ENCODE measurements at regions not wholly inside any gene's neighbourhood (a gene's known extent, or its start where the extent isn't known, plus 50 kb on each side); places are given as distances from the start of the nearest gene placed in this dataset.

DNA sequence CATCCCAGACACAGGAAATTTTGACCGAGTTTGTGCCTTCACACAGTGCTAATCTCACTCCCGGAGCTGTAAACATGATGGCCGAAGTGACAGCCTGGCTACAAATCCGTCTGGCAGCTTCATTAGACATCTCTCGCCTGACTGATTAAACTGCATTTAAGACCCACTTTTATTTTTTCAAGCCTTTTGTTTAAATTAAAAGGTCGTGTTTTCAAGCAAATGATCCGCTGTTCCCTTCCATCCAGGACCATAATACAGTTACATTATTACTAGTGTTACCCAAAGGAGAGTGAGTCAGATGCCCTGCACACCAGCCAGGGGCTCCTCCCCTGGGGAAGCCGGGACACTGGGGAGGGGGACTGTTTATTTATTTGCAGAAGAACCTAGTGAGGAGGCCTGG, 200.2 kb downstream of the EXOC5 start:
- no peaks in the 10 kb centered on the region for H3K36me3 ChIP-seq
- no peak overlapping the region for H3K27ac ChIP-seq
- no peak overlapping the region for H3K4me3 ChIP-seq
- intact Hi-C loops (cut with DNase I), result no loop called here
- DNase-seq (ENCODE audit: low spot score in 2 of 2), result no peak
- TF ChIP-seq, protein P1, sequence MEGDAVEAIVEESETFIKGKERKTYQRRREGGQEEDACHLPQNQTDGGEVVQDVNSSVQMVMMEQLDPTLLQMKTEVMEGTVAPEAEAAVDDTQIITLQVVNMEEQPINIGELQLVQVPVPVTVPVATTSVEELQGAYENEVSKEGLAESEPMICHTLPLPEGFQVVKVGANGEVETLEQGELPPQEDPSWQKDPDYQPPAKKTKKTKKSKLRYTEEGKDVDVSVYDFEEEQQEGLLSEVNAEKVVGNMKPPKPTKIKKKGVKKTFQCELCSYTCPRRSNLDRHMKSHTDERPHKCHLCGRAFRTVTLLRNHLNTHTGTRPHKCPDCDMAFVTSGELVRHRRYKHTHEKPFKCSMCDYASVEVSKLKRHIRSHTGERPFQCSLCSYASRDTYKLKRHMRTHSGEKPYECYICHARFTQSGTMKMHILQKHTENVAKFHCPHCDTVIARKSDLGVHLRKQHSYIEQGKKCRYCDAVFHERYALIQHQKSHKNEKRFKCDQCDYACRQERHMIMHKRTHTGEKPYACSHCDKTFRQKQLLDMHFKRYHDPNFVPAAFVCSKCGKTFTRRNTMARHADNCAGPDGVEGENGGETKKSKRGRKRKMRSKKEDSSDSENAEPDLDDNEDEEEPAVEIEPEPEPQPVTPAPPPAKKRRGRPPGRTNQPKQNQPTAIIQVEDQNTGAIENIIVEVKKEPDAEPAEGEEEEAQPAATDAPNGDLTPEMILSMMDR (IDR thresholded peaks at IDR 0.05), result no peak
- no peaks in the 10 kb centered on the region for H3K4me1 ChIP-seq
- no peaks in the 10 kb centered on the region for H3K9me3 ChIP-seq
- no peaks in the 10 kb centered on the region for H3K27me3 ChIP-seq

DNA sequence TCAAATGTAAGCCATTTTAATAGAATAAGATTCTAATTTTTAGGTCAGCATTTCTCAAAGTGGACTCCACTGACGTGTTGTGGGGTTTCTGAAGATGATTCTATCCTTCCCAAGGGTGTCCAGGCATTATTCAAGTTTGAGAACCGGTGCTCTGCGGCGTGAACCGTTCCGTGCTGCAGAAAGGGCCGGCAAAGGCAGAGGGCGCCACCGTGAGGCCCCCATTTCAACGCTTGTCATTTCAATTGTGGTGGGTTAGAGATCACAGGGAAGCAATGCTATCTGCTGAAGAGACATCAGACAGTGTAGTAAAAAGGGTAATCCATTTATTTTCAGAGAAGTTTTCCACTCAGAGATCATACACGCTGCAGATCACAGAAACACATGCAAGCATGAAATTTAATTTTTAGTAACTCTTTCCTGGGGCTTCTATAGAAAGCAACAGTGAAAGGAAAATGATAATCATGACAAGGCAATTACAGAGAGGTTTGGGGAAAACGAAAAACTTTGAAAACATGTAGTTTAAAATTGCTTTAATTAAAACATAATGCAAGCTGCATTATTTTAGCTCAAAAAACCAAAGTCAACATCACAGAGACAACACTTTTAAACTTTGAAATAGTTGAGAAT, 201.7 kb downstream of the EXOC5 start:
- TF ChIP-seq, protein P1 (IDR thresholded peaks at IDR 0.05), result no peak
- Histone ChIP-seq H3K27me3 (no peaks in the 10 kb centered on the region), H3K4me3 (no peak overlapping the region), H3K36me3 (no peaks in the 10 kb centered on the region), H3K9me3 (no peaks in the 10 kb centered on the region), H3K4me1 (no peaks in the 10 kb centered on the region), H3K27ac (no peak overlapping the region)
- no peak for DNase-seq (ENCODE audit: low spot score in 2 of 2)
- intact Hi-C loops (cut with DNase I), result no loop called here

DNA sequence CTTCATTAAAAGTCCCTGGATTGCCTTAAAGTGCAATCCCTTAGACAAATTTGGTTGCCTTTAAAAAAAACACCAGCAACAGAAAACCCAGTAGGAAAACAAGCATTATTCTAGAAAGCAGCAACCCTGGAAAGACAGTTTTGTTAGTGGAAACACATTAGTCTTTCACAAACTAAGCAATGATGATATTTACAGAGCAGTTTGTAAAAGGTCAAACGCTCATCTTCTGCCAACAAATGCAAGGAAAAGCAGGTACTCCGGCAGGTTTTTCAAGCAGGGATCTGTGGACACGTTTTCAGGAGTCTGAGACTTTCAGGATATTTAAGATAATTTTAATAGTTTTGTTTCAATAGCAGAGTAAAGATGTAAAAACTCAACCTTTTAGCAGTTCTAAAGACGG, 202.2 kb downstream of the EXOC5 start:
- no peaks in the 10 kb centered on the region for H3K27me3 ChIP-seq
- intact Hi-C loops (cut with DNase I), result no loop called here
- H3K9me3 ChIP-seq, result no peaks in the 10 kb centered on the region
- no peaks in the 10 kb centered on the region for H3K4me1 ChIP-seq
- TF ChIP-seq, protein P1 (IDR thresholded peaks at IDR 0.05), result no peak
- no peak overlapping the region for H3K4me3 ChIP-seq
- no peaks in the 10 kb centered on the region for H3K36me3 ChIP-seq
- H3K27ac ChIP-seq, result no peak overlapping the region
- DNase-seq (ENCODE audit: low spot score in 2 of 2), result no peak

DNA sequence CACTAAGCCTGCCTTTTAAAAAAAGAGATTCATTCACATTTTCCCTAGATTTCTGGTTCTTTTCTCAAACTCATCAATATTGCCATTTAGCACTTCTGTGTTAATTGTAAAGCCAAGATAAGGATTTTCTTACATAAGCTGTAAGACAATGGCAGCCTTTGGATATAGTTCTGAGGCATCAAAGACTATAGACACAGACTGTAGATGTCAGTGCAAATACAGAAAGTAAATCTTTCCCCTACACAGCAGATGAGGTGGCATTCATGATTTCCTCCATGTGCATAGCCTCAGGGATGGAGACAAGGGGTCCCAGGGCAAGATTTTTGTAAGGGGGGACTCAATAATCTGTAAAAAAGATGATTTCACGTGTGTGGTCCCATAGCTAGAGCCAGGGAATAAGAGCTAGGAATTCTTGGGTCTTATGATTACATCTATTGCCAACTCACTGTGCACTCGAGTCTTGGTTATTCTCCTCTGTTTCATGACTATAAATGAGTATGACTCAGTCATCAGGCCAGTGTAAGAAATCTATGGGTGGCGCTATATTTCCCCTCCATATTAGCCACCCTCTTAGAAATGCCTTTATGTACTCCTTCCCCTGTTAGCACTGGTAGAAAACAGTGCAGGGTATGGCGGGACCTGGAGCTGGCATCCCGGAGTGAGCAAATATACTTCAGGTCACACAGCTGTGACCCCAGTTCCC, 207.5 kb downstream of the EXOC5 start:
- intact Hi-C loops (cut with DNase I), result no loop called here
- TF ChIP-seq, protein P1 (IDR thresholded peaks at IDR 0.05), result no peak

DNA sequence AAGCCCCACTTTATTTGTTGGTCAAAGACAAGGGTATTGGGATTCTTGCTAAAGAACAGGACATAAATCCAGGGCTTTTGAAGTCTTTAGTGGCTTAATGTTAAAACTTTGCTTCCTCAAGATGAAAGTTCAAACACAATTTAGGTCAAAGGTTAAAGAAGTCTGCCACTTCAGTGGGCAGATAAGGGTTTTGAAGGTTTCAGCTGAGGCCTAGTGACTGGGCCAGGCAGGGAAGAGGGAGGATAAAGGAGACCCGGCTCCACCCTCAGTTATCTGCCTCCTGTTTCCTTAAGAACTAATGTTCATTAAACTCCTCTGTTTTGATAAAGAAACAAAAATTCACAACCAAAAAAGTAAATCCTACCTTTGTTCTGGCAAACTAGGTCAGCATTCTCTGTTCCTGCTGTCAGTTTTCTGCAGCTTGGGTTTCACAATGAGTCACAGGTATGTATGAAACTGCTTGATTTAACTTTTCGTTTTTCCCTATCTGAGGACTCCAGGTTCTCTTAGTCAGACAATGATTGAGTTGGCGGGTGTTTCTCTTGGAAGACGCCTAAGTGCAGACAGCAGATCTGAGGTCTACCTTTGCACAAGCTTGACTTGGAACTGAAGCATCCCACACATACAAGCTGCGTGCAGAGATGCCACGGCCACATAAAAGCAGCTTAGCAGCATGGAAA, 208.3 kb downstream of the EXOC5 start:
- intact Hi-C loops (cut with DNase I), result no loop called here
- H3K27ac ChIP-seq, result no peak overlapping the region
- H3K4me1 ChIP-seq, result no peaks in the 10 kb centered on the region
- TF ChIP-seq, protein P1 (IDR thresholded peaks at IDR 0.05), result no peak
- no peaks in the 10 kb centered on the region for H3K36me3 ChIP-seq
- no peak for DNase-seq (ENCODE audit: low spot score in 2 of 2)
- H3K27me3 ChIP-seq, result no peaks in the 10 kb centered on the region
- no peak overlapping the region for H3K4me3 ChIP-seq
- H3K9me3 ChIP-seq, result no peaks in the 10 kb centered on the region

More for the DNA sequence above, 207.5 kb downstream of the EXOC5 start:
- H3K4me3 ChIP-seq, result no peak overlapping the region
- no peaks in the 10 kb centered on the region for H3K36me3 ChIP-seq
- no peak overlapping the region for H3K27ac ChIP-seq
- DNase-seq (ENCODE audit: low spot score in 2 of 2), result no peak
- no peaks in the 10 kb centered on the region for H3K27me3 ChIP-seq
- H3K4me1 ChIP-seq, result no peaks in the 10 kb centered on the region
- no peaks in the 10 kb centered on the region for H3K9me3 ChIP-seq
